ENCODE measurements at regions not wholly inside any gene's neighbourhood (a gene's known extent, or its start where the extent isn't known, plus 50 kb on each side); places are given as distances from the start of the nearest gene placed in this dataset.
"Not testable (repeated sequence)": the region's sequence is repeated elsewhere in the genome, so short reads cannot be mapped to it uniquely, and the experiment has no call there.

GRCh38 chr7:145795132-145795531, 321.5 kb upstream of the CNTNAP2 start:
- no peak for DNase-seq (ENCODE audit: low read depth in 2 of 2)

- DNase-seq (ENCODE audit: low read depth in 2 of 2), result no peak
Observed at GRCh38 chr7:145784809-145785780, 331.5 kb upstream of the CNTNAP2 start.

- not testable (repeated sequence) for DNase-seq (ENCODE audit: low read depth in 2 of 2)
Observed at GRCh38 chr7:145781388-145781787, 335.2 kb upstream of the CNTNAP2 start.

GRCh38 chr7:145779140-145779539, 337.5 kb upstream of the CNTNAP2 start:
- DNase-seq (ENCODE audit: low read depth in 2 of 2), result no peak

GRCh38 chr7:145774777-145775176, 341.8 kb upstream of the CNTNAP2 start:
- no peak for DNase-seq (ENCODE audit: low read depth in 2 of 2)

GRCh38 chr7:145753004-145753403, 363.6 kb upstream of the CNTNAP2 start:
- no peak for DNase-seq (ENCODE audit: low read depth in 2 of 2)

- no peak for DNase-seq (ENCODE audit: low read depth in 2 of 2)
Observed at GRCh38 chr7:145737617-145738016, 379.0 kb upstream of the CNTNAP2 start.

- DNase-seq (ENCODE audit: low read depth in 2 of 2), result no peak
Observed at GRCh38 chr7:145735061-145735460, 381.5 kb upstream of the CNTNAP2 start.

GRCh38 chr7:145732521-145732920, 384.1 kb upstream of the CNTNAP2 start:
- DNase-seq (ENCODE audit: low read depth in 2 of 2), result no peak

- no peak for DNase-seq (ENCODE audit: low read depth in 2 of 2)
Observed at GRCh38 chr7:145729691-145730090, 386.9 kb upstream of the CNTNAP2 start.

GRCh38 chr7:145718129-145718528, 398.5 kb upstream of the CNTNAP2 start:
- no peak for DNase-seq (ENCODE audit: low read depth in 2 of 2)

GRCh38 chr7:145700488-145700887, 416.1 kb upstream of the CNTNAP2 start:
- DNase-seq (ENCODE audit: low read depth in 2 of 2), result no peak

- no peak for DNase-seq (ENCODE audit: low read depth in 2 of 2)
Observed at GRCh38 chr7:145698526-145699262, 417.9 kb upstream of the CNTNAP2 start.

GRCh38 chr7:145697412-145698107, 419.0 kb upstream of the CNTNAP2 start:
- not testable (repeated sequence) for DNase-seq (ENCODE audit: low read depth in 2 of 2)

GRCh38 chr7:145696071-145696470, 420.5 kb upstream of the CNTNAP2 start:
- DNase-seq (ENCODE audit: low read depth in 2 of 2), result no peak

GRCh38 chr7:145692237-145692950, 424.2 kb upstream of the CNTNAP2 start:
- DNase-seq (ENCODE audit: low read depth in 2 of 2), result no peak

- no peak for DNase-seq (ENCODE audit: low read depth in 2 of 2)
Observed at GRCh38 chr7:145691377-145691914, 425.2 kb upstream of the CNTNAP2 start.

- no peak for DNase-seq (ENCODE audit: low read depth in 2 of 2)
Observed at GRCh38 chr7:145681646-145682045, 435.0 kb upstream of the CNTNAP2 start.

GRCh38 chr7:145681159-145681558, 435.4 kb upstream of the CNTNAP2 start:
- no peak for DNase-seq (ENCODE audit: low read depth in 2 of 2)

GRCh38 chr7:145665499-145666258, 450.9 kb upstream of the CNTNAP2 start:
- DNase-seq (ENCODE audit: low read depth in 2 of 2), result no peak

Measured in activated CD4-positive, alpha-beta T cell treated with anti-CD3 and anti-CD28 coated beads for 24 hours (primary cell).